IMR-90 (cell line): ENCODE measurements at regions not wholly inside any gene's neighbourhood (a gene's known extent, or its start where the extent isn't known, plus 50 kb on each side); places are given as distances from the start of the nearest gene placed in this dataset.

ENCODE experiments used
- ATAC-seq: fragments of 200-7000 bp; cut with Tn5 transposase; 2 replicates; pipeline ENCODE4 v1.9.1; 2020; ENCODE audit warnings: low read depth, mild to moderate bottlenecking, moderate library complexity
- BruUV-seq: library from RNA; stranded (reverse); fragments of 400-500 nt; replicated peaks from 2 replicates; lab custom pipeline; 2021; lab: Mats Ljungman, UMichigan
- CTCF ChIA-PET: fragments of 300-600 bp; formaldehyde crosslinking; extraction: SDS; loops from one replicate; lab custom pipeline; 2021; ENCODE audit warnings: antibody characterized with exemption; lab: Yijun Ruan, JAX
- POLR2A ChIA-PET: fragments of 300-600 bp; sonication (Branson Sonifier 250); formaldehyde crosslinking; loops from one replicate; lab custom pipeline; 2022; ENCODE audit warnings: antibody characterized with exemption; ENCODE audit not compliant: unreplicated experiment; lab: Charles Lee
- DNase-seq: peaks from one replicate; pipeline ENCODE4 v3.0.0; 2013
- H2AFZ ChIP-seq: replicated peaks from 2 replicates; pipeline ENCODE3; 2013; ENCODE audit warnings: low read length, mild to moderate bottlenecking; ENCODE audit not compliant: poor library complexity
- H2AK5ac ChIP-seq: 2 replicates; pipeline ENCODE4 v1.6.1; 2013; ENCODE audit warnings: low read depth, low read length, inconsistent platforms
- H2AK9ac ChIP-seq: replicated peaks from 2 replicates; pipeline ENCODE3; 2013; ENCODE audit warnings: mild to moderate bottlenecking, low read depth, low read length, moderate library complexity; ENCODE audit not compliant: poor library complexity
- H2BK120ac ChIP-seq: 2 replicates; pipeline ENCODE4 v1.6.1; 2013; ENCODE audit warnings: low read depth, low read length, inconsistent platforms
- H2BK15ac ChIP-seq: 3 replicates; pipeline ENCODE4 v1.6.1; 2013; ENCODE audit warnings: low read depth, low read length, inconsistent platforms
- H2BK20ac ChIP-seq: 2 replicates; pipeline ENCODE4 v1.6.1; 2013; ENCODE audit warnings: low read depth, mild to moderate bottlenecking, inconsistent platforms, low read length, moderate library complexity
- H2BK5ac ChIP-seq: 2 replicates; pipeline ENCODE4 v1.6.1; 2013; ENCODE audit warnings: mild to moderate bottlenecking, low read depth, low read length, inconsistent platforms; ENCODE audit not compliant: poor library complexity, severe bottlenecking
- H3K14ac ChIP-seq: replicated peaks from 2 replicates; pipeline ENCODE4 v1.6.1; 2013; ENCODE audit warnings: low read depth, low read length, inconsistent platforms
- H3K18ac ChIP-seq: 2 replicates; pipeline ENCODE4 v1.6.1; 2013; ENCODE audit warnings: low read depth, low read length, control low read depth
- H3K23ac ChIP-seq: 2 replicates; pipeline ENCODE4 v1.6.1; 2013; ENCODE audit warnings: low read depth, low read length, inconsistent platforms
- H3K27ac ChIP-seq: 2 replicates; pipeline ENCODE4 v1.5.1; 2013; ENCODE audit warnings: mild to moderate bottlenecking, control low read depth, low read length; ENCODE audit not compliant: insufficient read depth
- H3K27me3 ChIP-seq: 2 replicates; pipeline ENCODE4 v1.6.1; 2013; ENCODE audit warnings: low read length; ENCODE audit not compliant: control insufficient read depth, insufficient read depth
- H3K36me3 ChIP-seq: 2 replicates; pipeline ENCODE4 v1.6.1; 2013; ENCODE audit warnings: low read length, mixed read lengths; ENCODE audit not compliant: control insufficient read depth, insufficient read depth
- H3K4ac ChIP-seq: 2 replicates; pipeline ENCODE4 v1.6.1; 2013; ENCODE audit warnings: low read depth, low read length, inconsistent platforms
- H3K4me1 ChIP-seq: 2 replicates; pipeline ENCODE4 v1.6.1; 2013; ENCODE audit warnings: low read length, mixed read lengths; ENCODE audit not compliant: control insufficient read depth, insufficient read depth
- H3K4me2 ChIP-seq: 2 replicates; pipeline ENCODE4 v1.6.1; 2013; ENCODE audit warnings: low read depth, mild to moderate bottlenecking, control low read depth, low read length, moderate library complexity
- H3K4me3 ChIP-seq: 2 replicates; pipeline ENCODE4 v1.5.1; 2013; ENCODE audit warnings: low read depth, mild to moderate bottlenecking, control low read depth, low read length, moderate library complexity; ENCODE audit not compliant: insufficient read depth
- H3K56ac ChIP-seq: 2 replicates; pipeline ENCODE4 v1.6.1; 2013; ENCODE audit warnings: low read length, inconsistent platforms; ENCODE audit not compliant: insufficient read depth; ENCODE audit errors: extremely low read depth
- H3K79me1 ChIP-seq, 2 experiments: 2 replicates each; pipeline ENCODE4 v1.6.1; 2013; ENCODE audit warnings: low read length in 2 of 2, inconsistent platforms in 1 of 2, low read depth in 1 of 2
- H3K9ac ChIP-seq: 2 replicates; pipeline ENCODE4 v1.6.1; 2013; ENCODE audit warnings: low read depth, low read length, control low read depth
- H3K9me1 ChIP-seq: 2 replicates; pipeline ENCODE4 v1.6.1; 2013; ENCODE audit warnings: low read length, inconsistent platforms; ENCODE audit not compliant: insufficient read depth
- H3K9me3 ChIP-seq: 2 replicates; pipeline ENCODE4 v1.6.1; 2013; ENCODE audit warnings: low read length; ENCODE audit not compliant: control insufficient read depth, insufficient read depth
- H4K20me1 ChIP-seq: 2 replicates; pipeline ENCODE4 v1.6.1; 2013; ENCODE audit warnings: low read length, inconsistent platforms; ENCODE audit not compliant: insufficient read depth
- H4K5ac ChIP-seq: 2 replicates; pipeline ENCODE4 v1.6.1; 2013; ENCODE audit warnings: mild to moderate bottlenecking, low read depth, low read length, control low read depth
- H4K8ac ChIP-seq, 2 experiments: 2 replicates each; pipeline ENCODE4 v1.6.1; 2013; ENCODE audit warnings: low read depth in 2 of 2, low read length in 2 of 2, control low read depth in 1 of 2, inconsistent platforms in 1 of 2
- H4K91ac ChIP-seq: 2 replicates; pipeline ENCODE4 v1.6.1; 2013; ENCODE audit warnings: low read depth, low read length, inconsistent platforms; ENCODE audit not compliant: insufficient read depth
- CEBPB ChIP-seq: IDR thresholded peaks from 2 replicates; pipeline ENCODE4 v1.6.1; 2012; ENCODE audit warnings: low read depth, low read length, improper control_type of control experiment
- CTCF ChIP-seq: conservative IDR thresholded peaks from 2 replicates; pipeline ENCODE4 v1.5.1; 2012; ENCODE audit warnings: mild to moderate bottlenecking, low read depth, low read length, improper control_type of control experiment
- ELK1 ChIP-seq: fragments of 150-350 bp; IDR thresholded peaks from 2 replicates; pipeline ENCODE4 v1.6.1; 2016; ENCODE audit warnings: low read depth, mild to moderate bottlenecking, low read length, moderate library complexity, borderline replicate concordance
- MAZ ChIP-seq: IDR thresholded peaks from 2 replicates; pipeline ENCODE4 v1.6.1; 2012; ENCODE audit warnings: low read depth, mild to moderate bottlenecking, low read length, improper control_type of control experiment, moderate library complexity, borderline replicate concordance
- MXI1 ChIP-seq: IDR thresholded peaks from 2 replicates; pipeline ENCODE4 v1.6.1; 2012; ENCODE audit warnings: low read depth, mild to moderate bottlenecking, low read length, moderate library complexity, borderline replicate concordance
- NFE2L2 ChIP-seq: fragments of 150-350 bp; IDR thresholded peaks from 2 replicates; pipeline ENCODE4 v1.6.1; 2016; ENCODE audit warnings: low read depth, mild to moderate bottlenecking, low read length
- POLR2A ChIP-seq: IDR thresholded peaks from 2 replicates; pipeline ENCODE4 v1.6.1; 2012; ENCODE audit warnings: mild to moderate bottlenecking, low read depth, low read length
- RCOR1 ChIP-seq: IDR thresholded peaks from 2 replicates; pipeline ENCODE4 v1.6.1; 2012; ENCODE audit warnings: mild to moderate bottlenecking, low read length, improper control_type of control experiment; ENCODE audit not compliant: insufficient replicate concordance
- SMC3 ChIP-seq: fragments of 150-350 bp; IDR thresholded peaks from 2 replicates; pipeline ENCODE4 v1.6.1; 2016; ENCODE audit warnings: low read depth, mild to moderate bottlenecking, antibody characterized with exemption, low read length, moderate library complexity
- WGBS, 2 experiments: methylation state at CpG; one replicate each; pipeline versions ENCODE4 v1.1.5 to v1.1.7; 2013; ENCODE audit warnings: missing lambda C conversion rate in 2 of 2; ENCODE audit not compliant: insufficient read length in 1 of 2; ENCODE audit errors: extremely low coverage in 2 of 2; 5-methylcytosine and 5-hydroxymethylcytosine counted together
- dilution Hi-C: fragments of 300-500 bp; cut with HindIII; formaldehyde crosslinking; loops from one replicate; pipeline ENCODE4 v1.14.3; 2018; ENCODE audit warnings: low sequenced_read_pairs; ENCODE audit not compliant: unreplicated experiment
- in situ Hi-C: fragments of 300-500 bp; cut with MboI; formaldehyde crosslinking; loops from 3 replicates; pipeline ENCODE4 v1.14.3; 2019; ENCODE audit warnings: low sequenced_read_pairs, inconsistent platforms, mixed read lengths
- intact Hi-C: fragments of 100-400 bp; cut with micrococcal nuclease; formaldehyde crosslinking; loops from 2 replicates; pipeline ENCODE4 v1.10.0; 2022

- H3K4me3 ChIP-seq = no peak overlapping the region
- no peak overlapping the region for H2AK5ac ChIP-seq
- H2BK120ac ChIP-seq = no peak overlapping the region
- H3K18ac ChIP-seq = no peak overlapping the region
- no peak overlapping the region for H3K14ac ChIP-seq
- POLR2A ChIA-PET = no interaction called here
- H4K5ac ChIP-seq = no peak overlapping the region
- H3K36me3 ChIP-seq = no peaks in the 10 kb centered on the region
- in situ Hi-C loops = no loop called here
- dilution Hi-C loops = no loop called here
- H2BK15ac ChIP-seq = no peak overlapping the region
- H2AFZ ChIP-seq = no peak overlapping the region
- no peak overlapping the region for H3K9ac ChIP-seq
- H4K8ac ChIP-seq = no peak overlapping the region
- no peak overlapping the region for H3K56ac ChIP-seq
- H3K4ac ChIP-seq = no peak overlapping the region
- 0 out of 2 replicates have a peak, but pooled peaks cover 2% of the 10 kb centered on the region for H3K9me3 ChIP-seq
- no peaks in the 10 kb centered on the region for H3K9me1 ChIP-seq
- no peaks in the 10 kb centered on the region for H3K27me3 ChIP-seq
- H4K20me1 ChIP-seq = no peaks in the 10 kb centered on the region
- CTCF ChIA-PET = no interaction called here
- H3K23ac ChIP-seq = no peak overlapping the region
- DNase-seq = no peak
- no peak for TF ChIP-seq ELK1
- no peak for TF ChIP-seq MAZ
- TF ChIP-seq RCOR1 = no peak
- no peak for TF ChIP-seq CTCF
- TF ChIP-seq POLR2A = no peak
- TF ChIP-seq CEBPB = no peak
- TF ChIP-seq MXI1 = no peak
- TF ChIP-seq SMC3 = no peak
- no peak for TF ChIP-seq NFE2L2
- no peak overlapping the region for H2AK9ac ChIP-seq
- no peaks in the 10 kb centered on the region for H3K79me1 ChIP-seq
- intact Hi-C loops = no loop called here
- H3K4me1 ChIP-seq = no peaks in the 10 kb centered on the region
- no peak overlapping the region for H3K27ac ChIP-seq
- no CpG with 5 or more reads among the region's 4 CpGs for WGBS, 2 experiments
- no peak overlapping the region for H3K4me2 ChIP-seq
- H4K91ac ChIP-seq = no peak overlapping the region
- no peak for ATAC-seq
- H2BK20ac ChIP-seq = no peak overlapping the region
- no TSS peak for BruUV-seq
- no peak overlapping the region for H2BK5ac ChIP-seq
These were observed 615.0 kb downstream of the TMA16 start for GRCh38 chr4:164109503-164109902.
